GM12865 (cell line): ENCODE measurements at regions not wholly inside any gene's neighbourhood (a gene's known extent, or its start where the extent isn't known, plus 50 kb on each side); places are given as distances from the start of the nearest gene placed in this dataset.

Experiments used
- DNase-seq: peaks from one replicate; pipeline ENCODE4 v3.0.0; 2010; ENCODE audit warnings: low read depth
- H3K4me3 ChIP-seq: 2 replicates; pipeline ENCODE4 v1.5.1; 2011; ENCODE audit warnings: mild to moderate bottlenecking, low read depth, low read length, control low read depth
- TF ChIP-seq, protein P1 (sequence below): IDR thresholded peaks from 2 replicates; pipeline ENCODE4 v1.5.1; 2011; ENCODE audit warnings: low read length, control low read depth, low read depth, inconsistent platforms; ENCODE audit not compliant: insufficient read depth; ENCODE audit errors: missing control alignments

DNA sequence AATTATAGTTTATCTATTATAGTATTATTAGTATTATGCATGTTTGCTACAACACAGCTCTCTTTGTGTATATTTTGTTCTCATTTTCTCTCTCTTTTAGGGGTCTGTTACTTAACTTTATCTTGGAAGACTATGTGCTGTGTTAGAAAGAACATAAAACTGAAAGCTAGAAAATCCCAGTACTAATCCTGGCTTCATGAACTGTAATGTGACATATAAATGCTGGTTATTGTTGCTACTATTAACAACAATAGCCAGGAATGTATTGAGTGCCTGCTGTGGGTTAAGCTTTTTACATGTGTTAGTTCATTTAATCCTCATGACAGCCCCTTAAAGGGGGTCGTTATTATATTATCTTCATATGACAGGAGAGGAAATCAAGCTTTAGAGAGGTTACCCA is 170.0 kb upstream of the DTNBP1 start:
- no peak for DNase-seq
- no peak overlapping the region for H3K4me3 ChIP-seq
- TF ChIP-seq, protein P1, sequence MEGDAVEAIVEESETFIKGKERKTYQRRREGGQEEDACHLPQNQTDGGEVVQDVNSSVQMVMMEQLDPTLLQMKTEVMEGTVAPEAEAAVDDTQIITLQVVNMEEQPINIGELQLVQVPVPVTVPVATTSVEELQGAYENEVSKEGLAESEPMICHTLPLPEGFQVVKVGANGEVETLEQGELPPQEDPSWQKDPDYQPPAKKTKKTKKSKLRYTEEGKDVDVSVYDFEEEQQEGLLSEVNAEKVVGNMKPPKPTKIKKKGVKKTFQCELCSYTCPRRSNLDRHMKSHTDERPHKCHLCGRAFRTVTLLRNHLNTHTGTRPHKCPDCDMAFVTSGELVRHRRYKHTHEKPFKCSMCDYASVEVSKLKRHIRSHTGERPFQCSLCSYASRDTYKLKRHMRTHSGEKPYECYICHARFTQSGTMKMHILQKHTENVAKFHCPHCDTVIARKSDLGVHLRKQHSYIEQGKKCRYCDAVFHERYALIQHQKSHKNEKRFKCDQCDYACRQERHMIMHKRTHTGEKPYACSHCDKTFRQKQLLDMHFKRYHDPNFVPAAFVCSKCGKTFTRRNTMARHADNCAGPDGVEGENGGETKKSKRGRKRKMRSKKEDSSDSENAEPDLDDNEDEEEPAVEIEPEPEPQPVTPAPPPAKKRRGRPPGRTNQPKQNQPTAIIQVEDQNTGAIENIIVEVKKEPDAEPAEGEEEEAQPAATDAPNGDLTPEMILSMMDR: no peak

DNA sequence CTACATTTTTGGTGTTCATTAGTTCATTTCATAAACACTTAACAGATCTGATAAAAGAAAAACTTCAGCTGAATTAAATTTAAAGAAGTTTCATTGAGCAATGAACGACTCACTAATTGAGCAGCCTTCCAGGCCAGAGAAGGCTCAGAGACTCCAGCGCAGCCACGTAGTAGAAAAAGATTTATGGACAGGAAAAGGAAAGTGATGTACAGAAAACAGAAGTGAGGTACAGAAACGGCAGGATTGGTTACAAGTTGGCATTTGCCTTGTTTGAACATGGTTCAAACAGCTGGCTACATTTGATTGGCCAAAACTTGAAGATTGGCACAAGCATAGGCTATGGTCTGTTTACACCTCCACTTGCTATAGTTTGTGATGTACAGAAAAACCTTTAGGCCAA is 166.3 kb upstream of the DTNBP1 start:
- TF ChIP-seq, protein P1: no peak
- no peak for DNase-seq
- no peak overlapping the region for H3K4me3 ChIP-seq

DNA sequence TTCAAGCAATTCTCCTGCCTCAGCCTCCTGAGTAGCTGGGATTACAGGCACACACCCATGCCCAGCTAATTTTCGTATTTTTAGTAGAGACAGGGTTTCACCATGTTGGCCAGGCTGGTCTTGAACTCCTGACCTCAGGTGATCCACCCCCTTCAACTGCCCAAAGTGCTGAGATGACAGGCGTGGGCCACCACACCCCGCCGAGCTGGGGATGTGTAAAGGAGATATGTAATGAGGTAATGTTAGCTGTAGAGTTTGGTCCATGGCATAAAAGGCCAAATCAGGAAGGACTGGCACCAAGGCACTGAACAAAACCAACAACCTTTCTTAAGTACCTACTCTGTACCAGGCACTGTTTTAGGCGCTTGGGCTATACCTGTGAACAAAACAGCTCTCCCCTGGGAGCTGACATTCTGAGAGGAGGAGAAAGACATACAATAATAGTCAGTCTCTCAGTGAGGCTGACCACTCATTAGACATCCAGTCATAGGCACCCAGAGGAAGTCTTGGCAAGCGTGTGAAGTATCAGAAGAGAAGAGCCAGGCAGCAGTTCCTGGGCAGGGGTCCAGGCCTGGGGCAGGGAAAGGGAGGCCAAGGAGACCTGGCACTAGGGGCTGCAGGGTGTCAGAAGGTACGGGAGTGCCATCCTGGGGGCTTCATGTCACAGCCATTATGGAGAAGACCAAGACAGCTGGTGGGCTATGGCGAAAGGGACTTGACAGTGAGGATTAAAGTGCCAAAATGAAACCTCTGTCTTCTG is 164.8 kb upstream of the DTNBP1 start:
- peak; percentile 9 for DNase-seq
- no peak overlapping the region for H3K4me3 ChIP-seq
- TF ChIP-seq, protein P1: no peak

DNA sequence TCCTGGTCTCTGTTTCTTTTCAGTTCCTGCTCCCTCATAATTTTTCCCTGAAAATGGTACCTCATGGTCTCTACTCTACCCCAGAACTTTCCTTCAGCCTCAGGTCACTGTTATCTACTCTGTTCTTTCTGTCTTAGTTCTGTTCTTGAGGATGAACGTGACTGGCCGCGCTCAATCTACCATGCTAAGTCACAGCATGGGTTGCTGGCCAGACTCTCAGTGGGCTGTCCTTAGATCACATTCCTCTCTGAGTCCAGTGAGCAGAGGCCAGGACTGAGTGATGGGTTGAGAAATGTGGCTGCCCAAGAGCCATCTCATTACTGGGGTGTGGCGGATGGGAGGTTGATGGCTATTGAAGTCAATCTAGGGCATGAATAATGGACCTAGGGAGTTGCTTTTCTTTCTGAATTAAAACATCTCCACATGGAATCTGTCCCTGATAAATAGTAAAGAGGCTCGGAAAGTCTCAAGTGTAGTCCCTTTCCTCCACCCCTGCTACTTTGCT is 164.0 kb upstream of the DTNBP1 start:
- no peak overlapping the region for H3K4me3 ChIP-seq
- TF ChIP-seq, protein P1: no peak
- DNase-seq: no peak

DNA sequence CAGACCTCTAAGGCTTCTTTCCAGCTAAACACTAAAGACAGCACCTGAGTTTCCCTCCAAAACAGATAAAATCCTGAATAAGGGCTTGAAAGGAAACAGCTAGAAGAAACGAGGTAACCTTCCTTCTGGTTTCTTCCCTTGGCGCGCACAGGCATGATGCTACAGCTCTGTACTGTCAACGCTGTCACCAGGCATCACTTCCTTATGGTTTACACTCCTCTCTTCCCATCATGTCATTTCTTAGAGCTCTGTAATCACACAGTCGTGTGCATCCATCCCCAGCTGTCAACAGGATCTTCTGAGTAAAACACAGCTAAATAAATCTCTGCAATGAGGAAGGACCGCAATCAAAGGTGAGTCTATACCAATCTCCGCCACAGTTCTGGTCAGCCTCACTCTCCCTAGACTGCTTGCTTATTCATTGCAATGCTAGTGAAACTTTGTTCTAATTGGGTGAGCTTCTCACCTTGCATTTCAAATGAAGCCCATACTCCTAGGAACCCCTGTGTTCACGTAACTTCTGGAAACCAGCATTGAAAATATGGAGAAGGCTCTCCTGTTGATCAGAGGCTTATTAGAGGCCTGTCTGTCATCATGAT is 162.6 kb upstream of the DTNBP1 start:
- DNase-seq: no peak
- TF ChIP-seq, protein P1: no peak
- H3K4me3 ChIP-seq: no peak overlapping the region

DNA sequence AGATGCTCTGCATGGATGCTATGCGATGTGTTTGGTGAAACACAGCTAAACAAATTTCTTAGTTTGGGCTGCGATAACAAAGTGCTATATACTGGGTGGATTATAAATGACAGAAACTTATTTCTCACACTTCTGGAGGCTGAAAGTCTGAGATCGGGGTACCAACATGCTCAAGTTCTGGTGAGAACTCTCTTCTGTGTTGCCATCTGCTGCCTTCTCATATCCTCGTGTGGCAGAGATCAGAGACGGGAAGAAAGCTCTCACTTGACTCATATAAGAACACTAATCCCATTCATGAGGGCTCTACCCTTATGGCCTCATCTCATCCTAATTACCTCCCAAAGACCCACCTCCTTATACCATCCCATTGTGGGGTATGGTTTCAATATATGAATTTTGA is 162.0 kb upstream of the DTNBP1 start:
- DNase-seq: no peak

More for the DNA sequence above, 162.0 kb upstream of the DTNBP1 start:
- TF ChIP-seq, protein P1: no peak
- no peak overlapping the region for H3K4me3 ChIP-seq
